ENCODE measurements at regions not wholly inside any gene's neighbourhood (a gene's known extent, or its start where the extent isn't known, plus 50 kb on each side); places are given as distances from the start of the nearest gene placed in this dataset.

- TF ChIP-seq POLR2A (IDR thresholded peaks at IDR 0.05): no peak
- TF ChIP-seq, protein P1, sequence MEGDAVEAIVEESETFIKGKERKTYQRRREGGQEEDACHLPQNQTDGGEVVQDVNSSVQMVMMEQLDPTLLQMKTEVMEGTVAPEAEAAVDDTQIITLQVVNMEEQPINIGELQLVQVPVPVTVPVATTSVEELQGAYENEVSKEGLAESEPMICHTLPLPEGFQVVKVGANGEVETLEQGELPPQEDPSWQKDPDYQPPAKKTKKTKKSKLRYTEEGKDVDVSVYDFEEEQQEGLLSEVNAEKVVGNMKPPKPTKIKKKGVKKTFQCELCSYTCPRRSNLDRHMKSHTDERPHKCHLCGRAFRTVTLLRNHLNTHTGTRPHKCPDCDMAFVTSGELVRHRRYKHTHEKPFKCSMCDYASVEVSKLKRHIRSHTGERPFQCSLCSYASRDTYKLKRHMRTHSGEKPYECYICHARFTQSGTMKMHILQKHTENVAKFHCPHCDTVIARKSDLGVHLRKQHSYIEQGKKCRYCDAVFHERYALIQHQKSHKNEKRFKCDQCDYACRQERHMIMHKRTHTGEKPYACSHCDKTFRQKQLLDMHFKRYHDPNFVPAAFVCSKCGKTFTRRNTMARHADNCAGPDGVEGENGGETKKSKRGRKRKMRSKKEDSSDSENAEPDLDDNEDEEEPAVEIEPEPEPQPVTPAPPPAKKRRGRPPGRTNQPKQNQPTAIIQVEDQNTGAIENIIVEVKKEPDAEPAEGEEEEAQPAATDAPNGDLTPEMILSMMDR (IDR thresholded peaks at IDR 0.05): no peak
- no peak for DNase-seq
- Histone ChIP-seq H3K36me3 (no peaks in the 10 kb centered on the region), H3K4me1 (no peaks in the 10 kb centered on the region), H3K27ac (no peak overlapping the region), H3K27me3 (no peaks in the 10 kb centered on the region), H3K4me3 (no peak overlapping the region), H3K9me3 (no peaks in the 10 kb centered on the region)
These were observed 228.2 kb downstream of the RFPL4B start for GRCh38 chr6:112575309-112575834.

DNA sequence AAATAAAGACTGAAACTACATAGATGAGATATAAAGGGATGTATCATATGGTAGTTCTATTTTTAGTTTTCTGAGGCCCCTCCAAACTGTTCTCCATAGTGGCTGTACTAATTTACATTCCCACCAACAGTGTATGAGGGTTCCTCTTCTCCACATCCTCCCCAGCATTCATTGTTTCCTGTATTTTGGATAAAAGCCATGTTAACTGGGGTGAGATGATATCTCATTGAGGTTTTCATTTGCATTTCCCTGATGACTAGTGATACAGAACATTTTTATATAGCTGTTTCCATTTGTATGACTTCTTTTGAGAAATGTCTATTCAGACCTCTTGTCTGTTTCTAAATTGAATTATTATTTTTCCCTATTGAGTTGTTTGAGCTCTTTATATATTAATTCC is 229.3 kb downstream of the RFPL4B start:
- Histone ChIP-seq H3K9me3 (no peaks in the 10 kb centered on the region), H3K4me3 (no peak overlapping the region), H3K27ac (no peak overlapping the region), H3K36me3 (no peaks in the 10 kb centered on the region), H3K27me3 (no peaks in the 10 kb centered on the region), H3K4me1 (no peaks in the 10 kb centered on the region)
- no peak for DNase-seq
- TF ChIP-seq, protein P1 (IDR thresholded peaks at IDR 0.05): no peak
- TF ChIP-seq POLR2A (IDR thresholded peaks at IDR 0.05): no peak

GRCh38 chr6:112579601-112580000 is 232.5 kb downstream of the RFPL4B start:
- Histone ChIP-seq H3K9me3 (no peaks in the 10 kb centered on the region), H3K27me3 (no peaks in the 10 kb centered on the region), H3K27ac (no peak overlapping the region), H3K36me3 (no peaks in the 10 kb centered on the region), H3K4me1 (no peaks in the 10 kb centered on the region), H3K4me3 (no peak overlapping the region)
- TF ChIP-seq POLR2A (IDR thresholded peaks at IDR 0.05): no peak
- TF ChIP-seq, protein P1 (IDR thresholded peaks at IDR 0.05): no peak
- DNase-seq: no peak

DNA sequence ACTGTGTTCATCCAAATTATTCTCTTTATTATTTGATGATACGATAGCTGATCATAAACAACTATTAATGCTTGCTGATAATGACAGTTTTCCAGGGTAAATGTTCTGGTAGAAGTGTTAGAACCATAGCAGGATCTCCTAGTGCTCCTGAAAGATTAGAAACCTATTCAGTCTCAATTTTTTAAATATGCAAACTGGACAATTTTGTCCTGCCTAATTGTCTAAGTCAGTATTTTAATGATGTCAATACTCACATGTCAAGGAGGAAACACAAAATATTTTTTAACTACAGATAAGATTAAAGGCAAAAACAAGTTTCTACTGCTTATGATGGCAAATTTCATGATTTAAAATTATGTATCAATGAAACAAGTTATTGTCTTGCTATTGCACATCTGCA is 233.9 kb downstream of the RFPL4B start:
- H3K36me3 ChIP-seq: no peaks in the 10 kb centered on the region
- no peaks in the 10 kb centered on the region for H3K9me3 ChIP-seq
- no peak overlapping the region for H3K27ac ChIP-seq
- DNase-seq: no peak
- no peak overlapping the region for H3K4me3 ChIP-seq
- H3K27me3 ChIP-seq: no peaks in the 10 kb centered on the region
- no peak for TF ChIP-seq POLR2A (IDR thresholded peaks at IDR 0.05)
- TF ChIP-seq, protein P1 (IDR thresholded peaks at IDR 0.05): no peak
- no peaks in the 10 kb centered on the region for H3K4me1 ChIP-seq

- Histone ChIP-seq H3K4me3 (no peak overlapping the region), H3K9me3 (no peaks in the 10 kb centered on the region), H3K27ac (no peak overlapping the region), H3K4me1 (no peaks in the 10 kb centered on the region), H3K36me3 (no peaks in the 10 kb centered on the region), H3K27me3 (no peaks in the 10 kb centered on the region)
- no peak for TF ChIP-seq POLR2A (IDR thresholded peaks at IDR 0.05)
- TF ChIP-seq, protein P1 (IDR thresholded peaks at IDR 0.05): no peak
- DNase-seq: no peak
These were observed 243.2 kb downstream of the RFPL4B start for GRCh38 chr6:112590326-112590725.

- Histone ChIP-seq H3K9me3 (no peaks in the 10 kb centered on the region), H3K27ac (no peak overlapping the region), H3K4me1 (no peaks in the 10 kb centered on the region), H3K4me3 (no peak overlapping the region), H3K27me3 (no peaks in the 10 kb centered on the region), H3K36me3 (no peaks in the 10 kb centered on the region)
- no peak for DNase-seq
- TF ChIP-seq, protein P1 (IDR thresholded peaks at IDR 0.05): no peak
- no peak for TF ChIP-seq POLR2A (IDR thresholded peaks at IDR 0.05)
These were observed 244.2 kb downstream of the RFPL4B start for GRCh38 chr6:112591329-112591728.
